ENCODE measurements at regions not wholly inside any gene's neighbourhood (a gene's known extent, or its start where the extent isn't known, plus 50 kb on each side); places are given as distances from the start of the nearest gene placed in this dataset.

GRCh38 chr10:71042699-71043098, 154.3 kb upstream of the PCBD1 start:
- DNase-seq: no peak

- DNase-seq: no peak
These were observed 155.5 kb upstream of the PCBD1 start for GRCh38 chr10:71043858-71044257.

- no peak for DNase-seq
These were observed 156.4 kb upstream of the PCBD1 start for GRCh38 chr10:71044720-71045119.

- DNase-seq: peak in 12 of 51 donors; percentile 4 to 39 (median 12)
These were observed 156.9 kb upstream of the PCBD1 start for GRCh38 chr10:71045204-71045809.

- no peak for DNase-seq
These were observed 157.6 kb upstream of the PCBD1 start for GRCh38 chr10:71045936-71046335.

- DNase-seq: no peak
These were observed 158.4 kb upstream of the PCBD1 start for GRCh38 chr10:71046747-71047146.

GRCh38 chr10:71048971-71049615, 160.7 kb upstream of the PCBD1 start:
- no peak for DNase-seq

- DNase-seq: no peak
These were observed 161.6 kb upstream of the PCBD1 start for GRCh38 chr10:71049994-71050393.

- no peak for DNase-seq
These were observed 160.2 kb upstream of the UNC5B start for GRCh38 chr10:71052076-71052660.

GRCh38 chr10:71052708-71053107, 159.7 kb upstream of the UNC5B start:
- DNase-seq: no peak

GRCh38 chr10:71053169-71053895, 159.0 kb upstream of the UNC5B start:
- no peak for DNase-seq

GRCh38 chr10:71058308-71058707, 154.1 kb upstream of the UNC5B start:
- no peak for DNase-seq

GRCh38 chr10:71059054-71059818, 153.1 kb upstream of the UNC5B start:
- peak in 2 of 51 donors; percentile 3 to 6 for DNase-seq

- no peak for DNase-seq
These were observed 152.4 kb upstream of the UNC5B start for GRCh38 chr10:71059943-71060342.

- DNase-seq: no peak
These were observed 151.6 kb upstream of the UNC5B start for GRCh38 chr10:71060476-71061426.

- DNase-seq: no peak
These were observed 150.9 kb upstream of the UNC5B start for GRCh38 chr10:71061472-71061871.

- no peak for DNase-seq
These were observed 150.2 kb upstream of the UNC5B start for GRCh38 chr10:71062156-71062555.

GRCh38 chr10:71063401-71063800, 149.0 kb upstream of the UNC5B start:
- no peak for DNase-seq

- DNase-seq: no peak
These were observed 147.8 kb upstream of the UNC5B start for GRCh38 chr10:71064413-71065118.

GRCh38 chr10:71065659-71066058, 146.7 kb upstream of the UNC5B start:
- DNase-seq: no peak
